ENCODE measurements at regions not wholly inside any gene's neighbourhood (a gene's known extent, or its start where the extent isn't known, plus 50 kb on each side); places are given as distances from the start of the nearest gene placed in this dataset.

DNA sequence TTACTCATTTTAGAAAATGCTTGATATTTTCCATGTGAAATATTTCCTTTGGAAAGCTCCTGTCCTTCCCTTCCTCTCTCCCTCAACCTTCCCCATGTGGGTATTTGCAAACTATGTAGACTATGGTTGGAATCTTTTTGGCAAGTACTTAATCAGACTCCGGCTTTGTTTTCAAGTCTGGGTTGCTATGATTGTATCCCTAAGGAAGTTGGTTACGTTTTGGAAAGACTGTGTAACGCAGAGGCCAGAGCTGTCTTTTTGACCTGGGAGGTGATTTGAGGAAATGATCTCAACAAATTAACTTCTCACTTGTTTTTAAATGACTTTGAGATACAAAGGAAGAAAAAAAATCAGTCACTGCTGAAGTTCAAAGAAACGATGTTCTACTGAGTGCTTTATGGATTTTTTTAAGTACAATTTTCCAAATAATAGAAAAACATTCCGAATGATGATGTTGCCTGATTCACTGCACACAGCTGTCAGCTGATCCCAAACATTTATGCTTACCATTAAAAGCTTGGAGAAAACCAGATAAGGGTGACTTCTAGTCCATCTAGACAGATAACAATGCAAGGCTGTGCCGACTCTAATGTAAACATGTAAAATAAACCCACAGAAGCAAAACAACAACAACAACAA lies 145.5 kb upstream of the CELF2 start:
- TF ChIP-seq, protein P1, sequence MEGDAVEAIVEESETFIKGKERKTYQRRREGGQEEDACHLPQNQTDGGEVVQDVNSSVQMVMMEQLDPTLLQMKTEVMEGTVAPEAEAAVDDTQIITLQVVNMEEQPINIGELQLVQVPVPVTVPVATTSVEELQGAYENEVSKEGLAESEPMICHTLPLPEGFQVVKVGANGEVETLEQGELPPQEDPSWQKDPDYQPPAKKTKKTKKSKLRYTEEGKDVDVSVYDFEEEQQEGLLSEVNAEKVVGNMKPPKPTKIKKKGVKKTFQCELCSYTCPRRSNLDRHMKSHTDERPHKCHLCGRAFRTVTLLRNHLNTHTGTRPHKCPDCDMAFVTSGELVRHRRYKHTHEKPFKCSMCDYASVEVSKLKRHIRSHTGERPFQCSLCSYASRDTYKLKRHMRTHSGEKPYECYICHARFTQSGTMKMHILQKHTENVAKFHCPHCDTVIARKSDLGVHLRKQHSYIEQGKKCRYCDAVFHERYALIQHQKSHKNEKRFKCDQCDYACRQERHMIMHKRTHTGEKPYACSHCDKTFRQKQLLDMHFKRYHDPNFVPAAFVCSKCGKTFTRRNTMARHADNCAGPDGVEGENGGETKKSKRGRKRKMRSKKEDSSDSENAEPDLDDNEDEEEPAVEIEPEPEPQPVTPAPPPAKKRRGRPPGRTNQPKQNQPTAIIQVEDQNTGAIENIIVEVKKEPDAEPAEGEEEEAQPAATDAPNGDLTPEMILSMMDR (IDR thresholded peaks at IDR 0.05; ENCODE audit: low read depth, low read length): no peak

DNA sequence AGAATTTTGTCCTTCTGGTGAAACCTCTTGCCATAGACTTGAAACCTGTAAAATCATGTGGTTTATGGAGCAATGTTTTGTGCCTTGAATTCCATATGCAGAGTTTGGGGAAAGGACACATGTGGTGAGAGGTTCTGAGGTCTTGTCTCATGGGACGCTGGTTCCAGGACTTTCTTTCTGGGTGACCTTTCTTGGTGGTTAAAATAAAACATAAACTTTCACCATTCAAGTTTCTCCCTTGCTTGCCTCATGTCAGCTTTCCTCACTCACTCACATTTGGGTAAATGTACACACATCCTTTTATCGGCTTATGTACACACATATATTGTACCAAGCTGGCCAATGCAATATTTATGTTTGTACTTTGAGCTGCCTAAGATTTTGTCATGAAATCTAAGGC lies 144.9 kb upstream of the CELF2 start:
- DNase-seq (ENCODE audit: low read depth in 2 of 2): peak; percentile 35 to 45
- TF ChIP-seq, protein P1 (IDR thresholded peaks at IDR 0.05; ENCODE audit: low read depth, low read length): no peak
- no peak overlapping the region for H3K4me3 ChIP-seq (replicated peaks in 1 of 2; ENCODE audit: low read depth in 2 of 2, low read length in 2 of 2)

More for the DNA sequence above, 145.5 kb upstream of the CELF2 start:
- peak; percentile 95 to 98 for DNase-seq (ENCODE audit: low read depth in 2 of 2)
- no peak overlapping the region for H3K4me3 ChIP-seq (replicated peaks in 1 of 2; ENCODE audit: low read depth in 2 of 2, low read length in 2 of 2)

DNA sequence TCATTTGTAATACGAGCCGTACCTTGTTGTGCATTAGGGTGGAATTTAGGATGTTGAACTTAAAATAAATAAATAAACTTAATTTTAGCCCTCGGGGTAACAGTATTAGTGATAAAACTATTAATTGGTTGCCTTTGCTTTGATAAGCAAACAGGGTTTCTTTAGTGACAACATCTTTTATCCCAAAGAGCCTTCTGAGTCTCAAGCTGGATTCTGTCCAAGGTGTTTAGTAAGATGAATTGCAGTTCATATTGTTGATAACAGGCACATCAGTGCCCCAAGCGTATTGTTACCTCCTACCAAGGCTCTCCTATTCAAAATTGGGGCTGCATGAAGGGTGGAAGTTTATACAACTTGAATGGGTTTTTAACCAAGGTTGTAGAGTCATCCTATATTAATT lies 144.4 kb upstream of the CELF2 start:
- TF ChIP-seq, protein P1 (IDR thresholded peaks at IDR 0.05; ENCODE audit: low read depth, low read length): no peak
- peak; percentile 23 to 42 for DNase-seq (ENCODE audit: low read depth in 2 of 2)

DNA sequence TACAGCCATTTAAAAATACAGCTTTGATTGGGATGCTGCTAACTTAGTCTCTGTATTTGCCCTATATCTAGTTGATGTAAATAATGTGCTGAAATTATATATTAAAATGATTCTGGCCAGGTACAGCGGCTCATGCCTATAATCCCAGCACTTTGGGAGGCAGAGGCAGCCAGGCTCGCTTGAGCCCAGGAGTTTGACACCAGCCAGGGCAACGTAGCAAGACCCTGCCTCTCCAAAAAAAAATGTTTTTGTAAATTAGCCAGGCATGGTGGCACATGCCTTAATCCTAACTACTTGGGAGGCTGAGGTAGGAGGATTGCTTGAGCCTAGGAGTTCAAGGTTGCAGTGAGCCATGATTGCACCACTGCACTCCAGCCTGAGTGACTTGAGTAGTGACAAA lies 143.8 kb upstream of the CELF2 start:
- TF ChIP-seq, protein P1 (IDR thresholded peaks at IDR 0.05; ENCODE audit: low read depth, low read length): no peak
- DNase-seq (ENCODE audit: low read depth in 2 of 2): no peak
- no peak overlapping the region for H3K4me3 ChIP-seq (replicated peaks in 1 of 2; ENCODE audit: low read depth in 2 of 2, low read length in 2 of 2)

More for the DNA sequence above, 144.4 kb upstream of the CELF2 start:
- H3K4me3 ChIP-seq (replicated peaks in 1 of 2; ENCODE audit: low read depth in 2 of 2, low read length in 2 of 2): no peak overlapping the region

DNA sequence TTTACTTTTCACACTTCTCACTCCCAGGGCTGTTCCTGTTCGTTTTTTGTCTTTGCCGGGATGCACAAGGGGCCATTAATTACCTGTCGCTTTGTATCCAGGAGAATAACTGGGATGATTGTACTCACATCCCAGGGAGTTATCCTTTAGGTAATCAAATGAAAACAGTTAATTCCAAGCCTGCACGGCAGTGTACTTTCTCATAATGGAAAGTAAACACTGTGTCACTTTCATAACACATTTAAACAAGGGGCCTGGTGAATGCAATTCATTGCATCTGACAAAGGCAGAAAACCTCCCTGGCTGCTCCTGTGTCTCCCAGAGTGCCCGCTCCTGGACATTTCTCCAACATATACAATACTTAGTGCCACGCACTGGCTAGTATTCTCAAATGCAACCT lies 138.7 kb upstream of the CELF2 start:
- TF ChIP-seq, protein P1 (IDR thresholded peaks at IDR 0.05; ENCODE audit: low read depth, low read length): no peak
- no peak for DNase-seq (ENCODE audit: low read depth in 2 of 2)
- no peak overlapping the region for H3K4me3 ChIP-seq (replicated peaks in 1 of 2; ENCODE audit: low read depth in 2 of 2, low read length in 2 of 2)

DNA sequence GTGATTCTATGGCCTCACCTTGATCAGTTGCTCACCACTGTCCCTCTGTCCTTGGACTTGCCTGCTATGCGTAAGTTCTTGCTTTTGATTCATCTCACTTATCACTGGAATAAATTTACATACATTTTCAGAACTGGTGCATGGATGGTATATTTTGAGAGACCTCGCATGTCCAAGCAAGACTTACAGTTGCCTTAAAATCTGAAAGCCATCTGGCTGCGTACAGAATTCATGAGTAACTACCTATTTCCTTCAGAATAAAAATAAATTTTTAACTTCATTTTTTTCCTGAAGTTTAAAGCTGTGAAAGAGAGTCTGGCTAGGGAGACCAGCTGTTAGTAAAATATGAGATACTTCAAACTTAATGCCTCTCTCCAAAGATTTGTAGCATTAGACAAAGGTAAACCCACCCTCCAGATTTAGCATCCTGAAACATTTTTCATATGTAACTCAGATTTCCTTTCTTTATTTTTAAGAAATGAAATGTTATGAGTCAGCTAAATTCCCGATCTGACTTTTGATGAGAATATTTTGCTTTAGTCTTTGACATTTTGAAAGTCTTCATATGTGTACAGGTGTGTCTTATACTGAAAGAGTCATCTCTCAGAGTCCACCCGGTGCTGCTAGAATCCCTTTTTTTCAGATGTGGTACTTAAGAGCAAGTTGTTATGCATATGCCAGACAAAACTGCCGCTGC lies 136.4 kb upstream of the CELF2 start:
- TF ChIP-seq, protein P1 (IDR thresholded peaks at IDR 0.05; ENCODE audit: low read depth, low read length): no peak
- H3K4me3 ChIP-seq (replicated peaks in 1 of 2; ENCODE audit: low read depth in 2 of 2, low read length in 2 of 2): no peak overlapping the region
- no peak for DNase-seq (ENCODE audit: low read depth in 2 of 2)
